ENCODE measurements at regions not wholly inside any gene's neighbourhood (a gene's known extent, or its start where the extent isn't known, plus 50 kb on each side); places are given as distances from the start of the nearest gene placed in this dataset.

GRCh38 chr20:57020364-57020763 is 246.1 kb downstream of the BMP7 start:
- no peak for TF ChIP-seq MAX (IDR thresholded peaks at IDR 0.05)
- no peak for TF ChIP-seq EP300 (IDR thresholded peaks at IDR 0.05; ENCODE audit: borderline replicate concordance)
- TF ChIP-seq YY1 (IDR thresholded peaks at IDR 0.05; ENCODE audit: low read depth): no peak
- no peak for TF ChIP-seq TAF1 (IDR thresholded peaks at IDR 0.05; ENCODE audit: low read depth)
- TF ChIP-seq CEBPB (IDR thresholded peaks at IDR 0.05): no peak
- TF ChIP-seq RAD21 (IDR thresholded peaks at IDR 0.05; ENCODE audit: low read depth): no peak
- no peak for TF ChIP-seq TEAD4 (IDR thresholded peaks at IDR 0.05)
- TF ChIP-seq USF1 (IDR thresholded peaks at IDR 0.05): no peak
- no peak for TF ChIP-seq REST (IDR thresholded peaks at IDR 0.05; ENCODE audit: low read depth)
- no peak for TF ChIP-seq CREB1 (IDR thresholded peaks at IDR 0.05; ENCODE audit: low read depth)
- TF ChIP-seq TCF12 (IDR thresholded peaks at IDR 0.05; ENCODE audit: low read depth): no peak
- TF ChIP-seq EGR1 (IDR thresholded peaks at IDR 0.05): no peak

Data from Ishikawa (cell line).